SK-N-MC (cell line): ENCODE measurements at regions not wholly inside any gene's neighbourhood (a gene's known extent, or its start where the extent isn't known, plus 50 kb on each side); places are given as distances from the start of the nearest gene placed in this dataset.
"Not testable (repeated sequence)": the region's sequence is repeated elsewhere in the genome, so short reads cannot be mapped to it uniquely, and the experiment has no call there.

Source experiments
- DNase-seq: peaks from one replicate; pipeline ENCODE4 v3.0.0-alpha.2; 2011; ENCODE audit warnings: low read depth, low spot score
- H3K27ac ChIP-seq: fragments of 200-600 bp; sonication (generic); 2 replicates; pipeline ENCODE4 v1.5.1; 2016; ENCODE audit warnings: mixed run types
- H3K36me3 ChIP-seq: fragments of 200-600 bp; sonication (generic); 2 replicates; pipeline ENCODE4 v1.6.1; 2017; ENCODE audit warnings: antibody characterized with exemption, low read length, mixed read lengths; ENCODE audit not compliant: insufficient read depth
- H3K4me3 ChIP-seq: fragments of 200-600 bp; sonication (generic); 2 replicates; pipeline ENCODE4 v1.5.1; 2016
- H3K9ac ChIP-seq: fragments of 200-600 bp; sonication (generic); 2 replicates; pipeline ENCODE4 v1.8.0; 2017; ENCODE audit warnings: mixed run types, mixed read lengths; ENCODE audit not compliant: insufficient read length
- H3K9me3 ChIP-seq: fragments of 200-600 bp; sonication (generic); 2 replicates; pipeline ENCODE4 v1.6.1; 2017; ENCODE audit warnings: low read depth, mild to moderate bottlenecking, antibody characterized with exemption, low read length, moderate library complexity, mixed read lengths
- EZH2 ChIP-seq: fragments of 200-600 bp; sonication (generic); IDR thresholded peaks from one replicate; pipeline ENCODE4 v1.6.1; 2017; ENCODE audit warnings: antibody characterized with exemption
- FOXP2 ChIP-seq: optimal IDR thresholded peaks from 2 replicates; pipeline ENCODE3; 2011; ENCODE audit warnings: mild to moderate bottlenecking, moderate library complexity; ENCODE audit not compliant: insufficient read depth; ENCODE audit errors: extremely low read length, control extremely low read depth
- POLR2AphosphoS5 ChIP-seq: IDR thresholded peaks from 2 replicates; pipeline ENCODE4 v1.6.1; 2012; ENCODE audit warnings: mild to moderate bottlenecking, low read depth, low read length, borderline replicate concordance

DNA sequence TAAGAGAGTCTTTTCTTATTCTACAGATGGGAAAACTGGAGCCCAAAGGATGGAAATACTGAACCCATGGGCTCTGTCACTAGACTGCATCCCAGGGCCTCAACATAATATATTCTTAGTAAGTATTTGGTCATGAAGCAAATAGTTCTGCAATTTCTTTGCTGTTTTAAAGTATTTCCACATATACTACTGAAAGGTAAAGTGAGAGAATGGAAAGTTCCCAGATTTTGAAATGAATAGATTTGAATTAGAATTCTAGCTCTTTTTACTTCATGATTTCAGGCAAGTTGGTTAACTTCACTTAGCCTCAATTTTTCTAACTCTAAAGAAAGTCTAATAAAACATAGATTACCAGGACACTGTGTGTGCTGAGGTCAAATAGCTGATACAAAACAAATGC, 95.6 kb upstream of the FGGY start:
- TF ChIP-seq EZH2: no peak
- no peak for TF ChIP-seq FOXP2
- no peak for TF ChIP-seq POLR2AphosphoS5
- no peak overlapping the region for H3K4me3 ChIP-seq
- no peak overlapping the region for H3K9ac ChIP-seq
- H3K9me3 ChIP-seq: no peaks in the 10 kb centered on the region
- H3K36me3 ChIP-seq: no peaks in the 10 kb centered on the region
- DNase-seq: no peak
- no peak overlapping the region for H3K27ac ChIP-seq

GRCh38 chr1:59202455-59202854, 94.4 kb upstream of the FGGY start:
- no peaks in the 10 kb centered on the region for H3K36me3 ChIP-seq
- H3K9ac ChIP-seq: no peak overlapping the region
- DNase-seq: no peak
- no peaks in the 10 kb centered on the region for H3K9me3 ChIP-seq
- H3K27ac ChIP-seq: no peak overlapping the region
- TF ChIP-seq EZH2: no peak
- H3K4me3 ChIP-seq: no peak overlapping the region

- Histone ChIP-seq H3K4me3 (no peak overlapping the region), H3K9ac (no peak overlapping the region), H3K27ac (no peak overlapping the region), H3K36me3 (no peaks in the 10 kb centered on the region), H3K9me3 (no peaks in the 10 kb centered on the region)
- TF ChIP-seq EZH2 (no peak), FOXP2 (no peak), POLR2AphosphoS5 (no peak)
- no peak for DNase-seq
Measured at GRCh38 chr1:59204001-59204400, 92.9 kb upstream of the FGGY start.

- not testable (repeated sequence) for H3K4me3 ChIP-seq, H3K36me3 ChIP-seq, DNase-seq, H3K9ac ChIP-seq, H3K9me3 ChIP-seq, H3K27ac ChIP-seq
Measured at GRCh38 chr1:59206616-59207015, 90.3 kb upstream of the FGGY start.

- H3K4me3 ChIP-seq: not testable (repeated sequence)
Measured at GRCh38 chr1:59210430-59210829, 86.5 kb upstream of the FGGY start.

DNA sequence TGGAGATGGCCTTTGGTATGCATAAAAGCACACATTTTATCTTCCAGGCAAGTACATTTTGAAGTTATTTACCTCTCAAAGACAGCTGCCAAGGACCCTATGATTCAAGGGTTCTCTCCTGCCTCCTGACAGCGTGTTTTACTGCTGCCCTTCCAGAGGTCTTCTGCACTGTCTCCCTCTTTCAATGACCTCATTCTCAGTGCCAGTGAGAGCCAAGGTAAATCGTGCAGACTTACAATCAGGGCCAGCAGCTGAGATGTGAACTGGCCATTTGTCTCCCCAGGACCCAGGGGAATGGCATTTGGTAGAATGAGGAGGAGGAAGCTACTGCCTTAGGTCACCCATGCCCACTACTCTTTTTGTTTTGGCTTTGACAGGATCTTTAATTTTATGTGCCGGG, 84.2 kb upstream of the FGGY start:
- no peak for DNase-seq
- Histone ChIP-seq H3K4me3 (no peak overlapping the region), H3K9me3 (no peaks in the 10 kb centered on the region), H3K27ac (no peak overlapping the region), H3K36me3 (no peaks in the 10 kb centered on the region), H3K9ac (no peak overlapping the region)
- TF ChIP-seq POLR2AphosphoS5: no peak
- no peak for TF ChIP-seq FOXP2
- no peak for TF ChIP-seq EZH2

More at GRCh38 chr1:59210430-59210829, 86.5 kb upstream of the FGGY start:
- H3K9ac ChIP-seq, H3K36me3 ChIP-seq, H3K9me3 ChIP-seq, H3K27ac ChIP-seq, DNase-seq: not testable (repeated sequence)

GRCh38 chr1:59214248-59215208, 82.4 kb upstream of the FGGY start:
- H3K4me3 ChIP-seq: no peak overlapping the region
- H3K9me3 ChIP-seq: no peaks in the 10 kb centered on the region
- no peak for TF ChIP-seq FOXP2
- TF ChIP-seq POLR2AphosphoS5: no peak
- TF ChIP-seq EZH2: no peak
- no peaks in the 10 kb centered on the region for H3K36me3 ChIP-seq
- DNase-seq: no peak
- H3K9ac ChIP-seq: no peak overlapping the region
- no peak overlapping the region for H3K27ac ChIP-seq

DNA sequence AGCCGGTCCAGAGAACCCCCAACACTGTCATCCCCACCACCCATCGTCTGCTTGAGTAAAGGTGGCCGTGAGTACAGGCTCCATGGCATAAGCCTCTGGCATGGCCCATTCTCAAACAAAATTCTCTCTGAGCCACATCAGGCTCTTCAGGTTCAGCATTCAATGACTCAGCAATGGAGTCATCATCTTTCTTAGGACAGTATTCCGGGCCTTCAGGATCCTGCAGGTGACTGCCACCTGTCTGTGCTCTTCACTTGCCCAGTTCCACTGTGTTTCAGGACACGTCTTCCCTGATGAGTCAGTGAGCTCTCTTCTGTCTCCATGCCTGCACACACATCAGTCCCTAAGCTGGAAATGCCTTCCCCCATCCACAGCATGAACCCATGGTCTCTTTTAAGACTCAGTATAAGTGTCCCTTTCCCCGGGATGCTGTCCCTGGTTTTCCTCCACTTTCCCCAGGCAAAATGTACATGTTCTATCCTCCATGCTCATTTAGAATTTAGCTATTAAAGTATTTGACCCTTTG, 81.1 kb upstream of the FGGY start:
- no peak for DNase-seq
- H3K4me3 ChIP-seq: no peak overlapping the region
- no peaks in the 10 kb centered on the region for H3K9me3 ChIP-seq
- H3K36me3 ChIP-seq: no peaks in the 10 kb centered on the region
- no peak overlapping the region for H3K9ac ChIP-seq
- no peak overlapping the region for H3K27ac ChIP-seq
- TF ChIP-seq FOXP2: no peak
- no peak for TF ChIP-seq EZH2
- no peak for TF ChIP-seq POLR2AphosphoS5

GRCh38 chr1:59217439-59217838, 79.5 kb upstream of the FGGY start:
- H3K4me3 ChIP-seq, H3K9me3 ChIP-seq, H3K36me3 ChIP-seq, H3K9ac ChIP-seq, DNase-seq, H3K27ac ChIP-seq: not testable (repeated sequence)
